ENCODE measurements at regions not wholly inside any gene's neighbourhood (a gene's known extent, or its start where the extent isn't known, plus 50 kb on each side); places are given as distances from the start of the nearest gene placed in this dataset.

- TF ChIP-seq MAX (IDR thresholded peaks at IDR 0.05) (no peak), CTCF (IDR thresholded peaks at IDR 0.05 in 2 of 3, conservative IDR thresholded peaks at IDR 0.05 in 1 of 3; ENCODE audit: borderline replicate concordance in 1 of 3, insufficient read depth in 1 of 3, low read depth in 2 of 3, low read length in 2 of 3) (no peak)
These were observed 494.6 kb upstream of the ID4 start for GRCh38 chr6:19342616-19343015.
